SJSA1 (cell line): ENCODE measurements at regions not wholly inside any gene's neighbourhood (a gene's known extent, or its start where the extent isn't known, plus 50 kb on each side); places are given as distances from the start of the nearest gene placed in this dataset.

Experiments used
- DNase-seq, 2 experiments: peaks; one replicate each; pipeline ENCODE4 v3.0.0-alpha.2; 2015 to 2020; ENCODE audit warnings: low spot score in 2 of 2, low read depth in 1 of 2
- H3K27ac ChIP-seq: fragments of 250-450 bp; sonication (Bioruptor Pico); 2 replicates; pipeline ENCODE4 v1.5.1; 2020; ENCODE audit warnings: mild to moderate bottlenecking, moderate library complexity
- H3K27me3 ChIP-seq: fragments of 250-450 bp; sonication (Bioruptor Pico); replicated peaks from 2 replicates; pipeline ENCODE4 v1.5.1; 2020; ENCODE audit warnings: mild to moderate bottlenecking, moderate library complexity
- H3K36me3 ChIP-seq: fragments of 250-450 bp; sonication (Bioruptor Pico); 2 replicates; pipeline ENCODE4 v1.5.1; 2020; ENCODE audit warnings: mild to moderate bottlenecking
- H3K4me1 ChIP-seq: fragments of 250-450 bp; sonication (Bioruptor Pico); replicated peaks from 2 replicates; pipeline ENCODE4 v1.6.1; 2021; ENCODE audit warnings: mild to moderate bottlenecking
- H3K4me3 ChIP-seq: fragments of 250-450 bp; sonication (Bioruptor Pico); 2 replicates; pipeline ENCODE4 v1.5.1; 2020; ENCODE audit warnings: mild to moderate bottlenecking
- H3K9me3 ChIP-seq: fragments of 250-450 bp; sonication (Bioruptor Pico); replicated peaks from 2 replicates; pipeline ENCODE4 v1.5.1; 2020; ENCODE audit warnings: mild to moderate bottlenecking

DNA sequence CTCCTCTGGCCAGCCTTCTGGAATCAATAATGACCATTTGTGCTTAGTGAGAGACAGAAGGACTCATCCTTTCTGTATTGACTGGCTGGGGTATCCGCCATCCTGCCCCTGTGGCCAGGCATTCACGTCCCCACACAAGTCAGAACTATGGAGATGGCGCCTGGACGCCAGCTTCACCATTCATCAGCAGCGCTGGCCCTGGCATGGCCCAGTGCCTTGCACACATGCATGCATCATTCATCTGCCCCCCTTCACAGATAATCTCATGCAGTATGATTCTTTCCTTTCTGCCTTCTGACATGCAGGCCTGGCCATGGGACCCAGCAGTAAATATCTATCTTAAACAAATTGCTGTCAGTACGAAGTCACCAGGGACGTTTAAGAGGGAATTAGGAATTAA is 114.8 kb upstream of the MKI67 start:
- no peaks in the 10 kb centered on the region for H3K27me3 ChIP-seq
- H3K9me3 ChIP-seq: no peaks in the 10 kb centered on the region
- no peak overlapping the region for H3K27ac ChIP-seq
- no peaks in the 10 kb centered on the region for H3K4me1 ChIP-seq
- no peak for DNase-seq
- H3K4me3 ChIP-seq: no peak overlapping the region
- H3K36me3 ChIP-seq: no peaks in the 10 kb centered on the region

- Histone ChIP-seq H3K4me1 (no peaks in the 10 kb centered on the region), H3K4me3 (no peak overlapping the region), H3K36me3 (no peaks in the 10 kb centered on the region), H3K9me3 (no peaks in the 10 kb centered on the region), H3K27ac (no peak overlapping the region), H3K27me3 (no peaks in the 10 kb centered on the region)
- no peak for DNase-seq
Observed at GRCh38 chr10:128242641-128243040, 116.4 kb upstream of the MKI67 start.

DNA sequence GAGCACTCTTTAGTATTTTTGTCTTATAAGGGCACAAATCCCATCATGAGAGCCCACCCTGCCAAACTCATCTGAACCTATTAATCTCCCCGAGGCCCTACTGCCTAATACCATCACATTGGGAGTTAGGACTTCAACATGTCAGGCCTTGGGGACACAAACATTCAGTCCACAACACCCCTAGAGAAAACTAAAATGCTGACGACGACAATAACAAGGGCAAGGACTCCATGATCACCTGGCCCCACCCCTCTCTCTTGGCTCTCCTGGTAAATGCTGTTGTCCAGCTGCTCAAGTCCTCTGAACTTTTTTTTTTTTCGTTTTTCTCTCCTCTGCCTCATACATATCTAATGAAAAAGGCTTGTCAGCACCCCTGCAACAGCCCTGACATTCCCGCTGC is 118.8 kb upstream of the MKI67 start:
- no peaks in the 10 kb centered on the region for H3K9me3 ChIP-seq
- no peaks in the 10 kb centered on the region for H3K4me1 ChIP-seq
- no peaks in the 10 kb centered on the region for H3K27me3 ChIP-seq
- no peaks in the 10 kb centered on the region for H3K36me3 ChIP-seq
- no peak overlapping the region for H3K27ac ChIP-seq
- no peak overlapping the region for H3K4me3 ChIP-seq
- no peak for DNase-seq

DNA sequence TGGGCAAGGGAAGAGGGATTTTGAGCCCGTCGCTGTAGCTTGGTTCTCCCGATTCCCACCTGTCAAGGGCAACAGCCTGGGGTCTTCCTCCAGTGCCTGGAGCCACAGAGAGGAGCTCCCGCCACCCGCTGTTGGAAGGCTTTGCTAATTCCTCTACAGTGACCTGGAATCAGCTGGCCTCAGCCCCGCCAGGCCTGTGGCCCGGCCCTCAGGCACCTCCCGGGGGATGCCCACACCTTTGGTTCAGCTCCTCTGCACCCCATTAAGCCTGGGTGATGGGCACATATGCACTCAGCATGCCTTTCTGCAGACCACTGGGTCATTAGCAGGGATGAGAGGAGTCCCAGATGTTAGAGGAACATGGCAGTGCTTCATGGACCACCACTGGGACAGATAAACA is 121.4 kb upstream of the MKI67 start:
- no peaks in the 10 kb centered on the region for H3K36me3 ChIP-seq
- no peaks in the 10 kb centered on the region for H3K27me3 ChIP-seq
- H3K4me3 ChIP-seq: no peak overlapping the region
- no peak overlapping the region for H3K27ac ChIP-seq
- H3K9me3 ChIP-seq: no peaks in the 10 kb centered on the region
- no peaks in the 10 kb centered on the region for H3K4me1 ChIP-seq
- no peak for DNase-seq

DNA sequence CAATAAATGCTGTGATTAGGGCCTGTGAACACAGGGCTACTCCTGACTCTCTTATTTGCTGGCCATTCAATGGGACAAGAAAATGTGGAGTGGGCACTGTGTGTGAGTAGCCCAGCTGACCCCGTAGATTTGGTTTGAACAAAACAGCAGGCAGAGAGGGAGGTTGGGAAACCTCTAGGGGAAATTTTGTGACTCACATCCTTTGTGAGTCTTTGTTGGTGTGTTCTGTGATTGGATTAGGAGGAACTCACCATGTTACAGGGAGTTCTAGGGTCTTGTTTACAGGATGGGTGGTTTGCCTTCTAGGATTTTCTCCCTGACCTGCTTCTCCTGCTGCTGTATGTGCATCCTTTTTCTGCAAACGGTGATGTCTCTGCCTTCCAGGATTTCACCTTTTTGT is 128.3 kb upstream of the MKI67 start:
- Histone ChIP-seq H3K27ac (no peak overlapping the region), H3K9me3 (no peaks in the 10 kb centered on the region), H3K36me3 (no peaks in the 10 kb centered on the region), H3K4me3 (no peak overlapping the region), H3K27me3 (no peaks in the 10 kb centered on the region), H3K4me1 (no peaks in the 10 kb centered on the region)
- no peak for DNase-seq

DNA sequence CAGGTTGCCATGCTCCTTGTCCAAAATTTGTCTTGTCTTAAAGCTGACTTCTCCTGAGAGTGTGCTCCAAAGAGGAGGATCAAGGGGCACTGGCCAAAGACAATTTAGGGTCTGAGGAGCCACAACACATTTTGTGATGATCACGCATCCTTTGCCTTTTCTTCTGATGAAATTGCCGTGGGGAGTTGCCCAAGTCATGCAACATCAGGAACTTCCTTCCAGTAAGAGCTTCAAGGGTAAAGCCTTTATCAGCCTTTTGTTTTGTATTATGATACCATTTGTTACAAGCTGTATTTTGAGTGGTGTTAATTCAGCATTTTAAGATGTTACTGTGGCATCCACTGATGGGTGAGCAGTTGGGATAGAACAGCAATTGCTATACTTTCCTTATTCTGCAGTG is 131.2 kb upstream of the MKI67 start:
- H3K9me3 ChIP-seq: no peaks in the 10 kb centered on the region
- no peaks in the 10 kb centered on the region for H3K4me1 ChIP-seq
- no peaks in the 10 kb centered on the region for H3K27me3 ChIP-seq
- no peak overlapping the region for H3K4me3 ChIP-seq
- DNase-seq: no peak
- no peaks in the 10 kb centered on the region for H3K36me3 ChIP-seq
- H3K27ac ChIP-seq: no peak overlapping the region

- Histone ChIP-seq H3K9me3 (no peaks in the 10 kb centered on the region), H3K27me3 (no peaks in the 10 kb centered on the region), H3K4me1 (no peaks in the 10 kb centered on the region), H3K36me3 (no peaks in the 10 kb centered on the region), H3K27ac (no peak overlapping the region), H3K4me3 (no peak overlapping the region)
- no peak for DNase-seq
Observed at GRCh38 chr10:128258421-128258976, 132.3 kb upstream of the MKI67 start.

GRCh38 chr10:128263891-128264688 is 137.9 kb upstream of the MKI67 start:
- DNase-seq: peak in 1 of 2 experiments; percentile 6
- Histone ChIP-seq H3K27ac (no peak overlapping the region), H3K9me3 (no peaks in the 10 kb centered on the region), H3K4me1 (no peaks in the 10 kb centered on the region), H3K27me3 (no peaks in the 10 kb centered on the region), H3K36me3 (no peaks in the 10 kb centered on the region), H3K4me3 (no peak overlapping the region)

- Histone ChIP-seq H3K4me1 (no peaks in the 10 kb centered on the region), H3K9me3 (no peaks in the 10 kb centered on the region), H3K27me3 (no peaks in the 10 kb centered on the region)
Observed at GRCh38 chr10:128265596-128265995, 139.4 kb upstream of the MKI67 start.

GRCh38 chr10:128267581-128267980 is 141.4 kb upstream of the MKI67 start:
- H3K4me3 ChIP-seq: no peak overlapping the region
- H3K36me3 ChIP-seq: no peaks in the 10 kb centered on the region
- no peaks in the 10 kb centered on the region for H3K9me3 ChIP-seq
- H3K4me1 ChIP-seq: no peaks in the 10 kb centered on the region
- H3K27me3 ChIP-seq: no peaks in the 10 kb centered on the region
- DNase-seq: no peak
- no peak overlapping the region for H3K27ac ChIP-seq

More at GRCh38 chr10:128265596-128265995, 139.4 kb upstream of the MKI67 start:
- Histone ChIP-seq H3K4me3 (no peak overlapping the region), H3K36me3 (no peaks in the 10 kb centered on the region), H3K27ac (no peak overlapping the region)
- no peak for DNase-seq

DNA sequence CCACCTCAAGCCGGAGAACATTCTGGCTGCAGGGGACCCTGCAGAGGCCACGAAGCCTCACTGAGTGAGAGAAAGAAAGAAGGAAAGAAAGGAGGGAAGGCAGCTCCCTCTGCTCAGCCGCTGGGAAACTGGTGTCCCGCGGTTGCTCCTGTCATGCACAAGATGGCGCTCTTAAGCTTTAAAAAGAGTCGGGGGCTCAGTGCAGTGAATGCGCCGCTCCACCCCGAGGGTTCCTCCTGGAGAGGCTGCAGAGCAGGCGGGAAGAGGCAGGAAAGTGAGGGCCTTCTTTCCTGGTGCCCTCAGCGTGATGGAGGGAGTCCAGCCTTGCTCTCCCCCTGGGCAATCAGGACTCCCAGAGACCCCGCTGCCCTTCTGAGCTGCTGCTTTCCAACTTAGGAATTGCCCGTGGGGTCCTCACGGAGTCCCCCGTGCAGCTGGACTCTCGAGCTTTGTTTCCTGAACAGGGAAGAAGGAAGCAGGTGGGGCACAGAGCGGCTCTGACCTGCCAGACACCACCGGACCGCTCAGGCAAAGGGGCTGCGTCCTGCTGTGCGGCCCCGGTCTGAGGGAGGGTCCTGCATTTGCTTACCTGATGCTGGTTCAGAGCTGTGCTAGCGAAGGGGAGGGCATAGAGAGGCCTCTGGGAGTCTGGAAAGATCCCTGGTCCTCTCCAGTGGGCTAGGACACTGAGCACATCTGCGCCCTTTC is 141.9 kb upstream of the MKI67 start:
- Histone ChIP-seq H3K4me3 (no peak overlapping the region), H3K4me1 (no peaks in the 10 kb centered on the region), H3K9me3 (no peaks in the 10 kb centered on the region), H3K27me3 (no peaks in the 10 kb centered on the region), H3K27ac (no peak overlapping the region), H3K36me3 (no peaks in the 10 kb centered on the region)
- DNase-seq: no peak

DNA sequence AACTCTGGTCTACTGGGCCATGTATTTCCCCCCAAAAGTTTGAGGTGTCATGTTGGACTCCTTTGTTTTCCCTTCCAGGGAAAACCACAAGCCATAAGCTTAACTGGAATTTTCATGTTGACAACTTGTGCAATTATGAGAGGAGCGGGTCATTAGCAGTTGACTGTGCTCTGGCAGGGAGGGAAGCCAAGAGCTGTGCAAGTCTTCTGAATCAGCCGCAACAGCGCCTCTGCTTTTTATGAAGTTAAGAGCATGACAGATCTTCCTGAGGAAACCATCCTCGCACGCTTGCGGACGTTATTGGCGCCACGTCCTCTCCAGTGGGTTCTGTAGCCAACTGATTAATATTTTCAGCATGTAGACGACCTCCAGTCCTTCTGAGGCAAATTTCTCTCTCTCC is 148.7 kb upstream of the MKI67 start:
- Histone ChIP-seq H3K9me3 (no peaks in the 10 kb centered on the region), H3K4me1 (no peaks in the 10 kb centered on the region), H3K27me3 (no peaks in the 10 kb centered on the region), H3K4me3 (no peak overlapping the region), H3K36me3 (no peaks in the 10 kb centered on the region), H3K27ac (no peak overlapping the region)
- DNase-seq: no peak

GRCh38 chr10:128275388-128276177 is 149.4 kb upstream of the MKI67 start:
- no peak overlapping the region for H3K4me3 ChIP-seq
- H3K36me3 ChIP-seq: no peaks in the 10 kb centered on the region

More at GRCh38 chr10:128275388-128276177, 149.4 kb upstream of the MKI67 start:
- no peak for DNase-seq
- no peaks in the 10 kb centered on the region for H3K9me3 ChIP-seq
- H3K27ac ChIP-seq: no peak overlapping the region
- H3K4me1 ChIP-seq: no peaks in the 10 kb centered on the region
- H3K27me3 ChIP-seq: no peaks in the 10 kb centered on the region
